A673 (cell line): ENCODE measurements at regions not wholly inside any gene's neighbourhood (a gene's known extent, or its start where the extent isn't known, plus 50 kb on each side); places are given as distances from the start of the nearest gene placed in this dataset.

Experiments
- BruUV-seq: library from RNA; stranded (reverse); fragments of 400-500 nt; replicated peaks from 2 replicates; lab custom pipeline; 2021; lab: Mats Ljungman, UMichigan
- CTCF ChIA-PET: fragments of 300-600 bp; sonication (Branson Sonifier 250); formaldehyde crosslinking; loops from one replicate; lab custom pipeline; 2022; ENCODE audit warnings: antibody characterized with exemption; lab: Charles Lee
- POLR2A ChIA-PET: fragments of 300-600 bp; sonication (Branson Sonifier 250); formaldehyde crosslinking; loops from one replicate; lab custom pipeline; 2022; ENCODE audit warnings: antibody characterized with exemption; ENCODE audit not compliant: low non-redundant PET; lab: Charles Lee
- DNase-seq: peaks from one replicate; pipeline ENCODE4 v3.0.0-alpha.2; 2015; ENCODE audit warnings: low spot score
- H3K27ac ChIP-seq: fragments of 200-600 bp; sonication (generic); 2 replicates; pipeline ENCODE4 v1.5.1; 2016; ENCODE audit warnings: mixed run types, low read depth, mild to moderate bottlenecking, mixed read lengths, antibody characterized with exemption, low read length; ENCODE audit not compliant: poor library complexity, severe bottlenecking
- H3K27me3 ChIP-seq: fragments of 200-600 bp; sonication (generic); replicated peaks from 2 replicates; pipeline ENCODE4 v1.6.1; 2017; ENCODE audit warnings: mixed run types, low read depth, mild to moderate bottlenecking, mixed read lengths, antibody characterized with exemption, low read length; ENCODE audit not compliant: insufficient read depth, poor library complexity
- H3K36me3 ChIP-seq: fragments of 200-600 bp; sonication (generic); 2 replicates; pipeline ENCODE4 v1.6.1; 2016; ENCODE audit warnings: mixed run types, mild to moderate bottlenecking, mixed read lengths, antibody characterized with exemption, low read length; ENCODE audit not compliant: insufficient read depth, poor library complexity, severe bottlenecking
- H3K4me1 ChIP-seq: fragments of 200-600 bp; sonication (generic); 2 replicates; pipeline ENCODE4 v1.6.1; 2017; ENCODE audit warnings: mixed run types, mild to moderate bottlenecking, mixed read lengths, antibody characterized with exemption, low read length; ENCODE audit not compliant: insufficient read depth, poor library complexity, severe bottlenecking
- H3K4me3 ChIP-seq: fragments of 200-600 bp; sonication (generic); 2 replicates; pipeline ENCODE4 v1.5.1; 2016; ENCODE audit warnings: low read depth, mixed run types, mild to moderate bottlenecking, mixed read lengths, low read length; ENCODE audit not compliant: poor library complexity, severe bottlenecking
- H3K9me3 ChIP-seq: fragments of 200-600 bp; sonication (generic); 2 replicates; pipeline ENCODE4 v1.6.1; 2016; ENCODE audit warnings: mixed run types, low read depth, mild to moderate bottlenecking, mixed read lengths, antibody characterized with exemption, low read length; ENCODE audit not compliant: poor library complexity, severe bottlenecking
- CTCF ChIP-seq: fragments of 300-800, 200-600 bp; sonication (generic); conservative IDR thresholded peaks from 2 replicates; pipeline ENCODE4 v1.5.1; 2017; ENCODE audit warnings: low read depth, mild to moderate bottlenecking, antibody characterized with exemption, low read length, moderate library complexity, mixed read lengths
- EZH2 ChIP-seq: fragments of 200-600 bp; sonication (generic); IDR thresholded peaks from 2 replicates; pipeline ENCODE4 v1.6.1; 2017; ENCODE audit warnings: borderline replicate concordance, low read depth, mild to moderate bottlenecking, mixed read lengths, antibody characterized with exemption, low read length; ENCODE audit not compliant: poor library complexity, severe bottlenecking
- intact Hi-C: fragments of 100-400 bp; cut with micrococcal nuclease; formaldehyde crosslinking; loops from one replicate; pipeline ENCODE4 v1.10.0; 2022; ENCODE audit not compliant: unreplicated experiment

GRCh38 chr3:191695131-191695814 lies 234.3 kb downstream of the PYDC2 start:
- H3K4me1 ChIP-seq = peaks cover 45% of the 10 kb centered on the region
- H3K27me3 ChIP-seq = no peaks in the 10 kb centered on the region
- intact Hi-C loops = no loop called here
- H3K9me3 ChIP-seq = no peaks in the 10 kb centered on the region
- H3K27ac ChIP-seq = peak overlapping the region; percentile 26
- H3K36me3 ChIP-seq = no peaks in the 10 kb centered on the region
- no peak for TF ChIP-seq CTCF
- ChIA-PET CTCF (no interaction called here), POLR2A (interaction anchor here (0.6 kb wide), 1 partner anchor 229 kb away, joined by 4 read pairs; no protein-coding TSS in a partner anchor)
- no peak overlapping the region for H3K4me3 ChIP-seq
- BruUV-seq = no TSS peak
- DNase-seq = peak; percentile 29

GRCh38 chr3:191695815-191696153 lies 234.8 kb downstream of the PYDC2 start:
- peak overlapping the region; percentile 26 for H3K27ac ChIP-seq
- H3K4me1 ChIP-seq = peaks cover 45% of the 10 kb centered on the region
- H3K4me3 ChIP-seq = no peak overlapping the region
- ChIA-PET CTCF (no interaction called here), POLR2A (no interaction called here)
- intact Hi-C loops = no loop called here
- H3K27me3 ChIP-seq = no peaks in the 10 kb centered on the region
- H3K36me3 ChIP-seq = no peaks in the 10 kb centered on the region
- no peak for TF ChIP-seq CTCF
- TF ChIP-seq EZH2 = no peak
- BruUV-seq = no TSS peak
- H3K9me3 ChIP-seq = no peaks in the 10 kb centered on the region
- DNase-seq = no peak

DNA sequence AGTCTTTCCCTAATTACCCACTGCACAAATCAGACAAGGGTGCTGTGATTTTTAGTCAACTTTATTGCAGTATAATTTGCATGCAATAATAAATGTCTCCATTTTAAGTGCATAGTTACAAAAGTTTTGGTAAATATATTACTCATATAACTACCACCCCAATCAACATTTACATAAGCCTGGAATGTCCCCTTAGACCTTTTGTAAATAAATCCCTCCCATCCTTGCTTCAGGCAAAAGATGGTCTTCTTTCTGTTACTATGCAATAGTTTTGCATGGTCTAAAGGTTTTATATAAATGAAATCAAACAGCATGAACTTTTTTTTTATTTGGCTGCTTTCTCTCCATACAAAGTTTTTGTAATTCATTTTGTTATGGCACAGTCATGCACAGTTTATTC lies 235.4 kb downstream of the PYDC2 start:
- ChIA-PET CTCF (no interaction called here), POLR2A (no interaction called here)
- Histone ChIP-seq H3K4me1 (peaks cover 45% of the 10 kb centered on the region), H3K27me3 (no peaks in the 10 kb centered on the region), H3K4me3 (no peak overlapping the region), H3K9me3 (peaks cover 4% of the 10 kb centered on the region), H3K36me3 (no peaks in the 10 kb centered on the region), H3K27ac (no peak overlapping the region)
- no TSS peak for BruUV-seq
- TF ChIP-seq EZH2 = no peak
- TF ChIP-seq CTCF = no peak
- intact Hi-C loops = no loop called here
- DNase-seq = no peak
